ENCODE measurements at regions not wholly inside any gene's neighbourhood (a gene's known extent, or its start where the extent isn't known, plus 50 kb on each side); places are given as distances from the start of the nearest gene placed in this dataset.

DNA sequence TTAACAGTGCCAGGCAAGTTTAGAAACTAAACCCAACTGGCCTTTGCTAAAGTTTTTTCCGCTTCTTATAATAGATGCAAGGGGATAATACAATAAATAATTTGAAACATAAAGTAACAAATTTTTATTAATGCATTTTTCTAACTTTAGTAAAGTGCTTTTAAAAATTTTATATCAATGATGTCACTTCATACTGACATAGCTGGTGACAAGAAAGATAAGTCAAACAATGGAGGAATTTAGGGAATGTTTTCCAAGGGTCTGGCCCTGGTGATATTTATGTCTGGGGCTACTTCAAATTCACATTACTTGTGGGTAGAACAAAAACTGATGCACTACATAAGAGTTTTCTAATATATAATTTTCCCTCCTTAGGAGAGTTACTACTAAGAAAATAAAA lies 61.2 kb upstream of the CBLN2 start:
- POLR2A ChIA-PET, result no interaction called here
- peaks cover 5% of the 10 kb centered on the region for H3K9me3 Mint-ChIP-seq
- Histone ChIP-seq H3K27ac (ENCODE audit: low read depth in 1 of 2, low read length in 2 of 2) (no peak overlapping the region), H3K36me3 (ENCODE audit: insufficient read depth, low read length) (no peaks in the 10 kb centered on the region), H3K4me1 (ENCODE audit: insufficient read depth, low read length) (no peaks in the 10 kb centered on the region), H3K9me3 (ENCODE audit: control insufficient read depth in 1 of 2, insufficient read depth in 1 of 2, low read length in 2 of 2) (peaks cover 0 to 10% of the 10 kb centered on the region in 2 experiments), H3K4me3 (ENCODE audit: low read length) (no peak overlapping the region), H3K27me3 (ENCODE audit: control insufficient read depth in 1 of 2, insufficient read depth in 2 of 2, low read length in 2 of 2) (no peaks in the 10 kb centered on the region)
- no peak overlapping the region for H3K27ac Mint-ChIP-seq
- H3K4me3 Mint-ChIP-seq, result no peak overlapping the region
- TF ChIP-seq CTCF (IDR thresholded peaks at IDR 0.05), result no peak
- intact Hi-C loops (cut with DNase I, micrococcal nuclease), result no loop called here
- H3K27me3 Mint-ChIP-seq, result no peaks in the 10 kb centered on the region
- H3K36me3 Mint-ChIP-seq (ENCODE audit: low read depth), result no peaks in the 10 kb centered on the region
- H3K4me1 Mint-ChIP-seq (ENCODE audit: low read depth), result no peaks in the 10 kb centered on the region
- DNase-seq (no peak), ATAC-seq (ENCODE audit: poor library complexity) (no peak)
- CTCF ChIA-PET, result no interaction called here

DNA sequence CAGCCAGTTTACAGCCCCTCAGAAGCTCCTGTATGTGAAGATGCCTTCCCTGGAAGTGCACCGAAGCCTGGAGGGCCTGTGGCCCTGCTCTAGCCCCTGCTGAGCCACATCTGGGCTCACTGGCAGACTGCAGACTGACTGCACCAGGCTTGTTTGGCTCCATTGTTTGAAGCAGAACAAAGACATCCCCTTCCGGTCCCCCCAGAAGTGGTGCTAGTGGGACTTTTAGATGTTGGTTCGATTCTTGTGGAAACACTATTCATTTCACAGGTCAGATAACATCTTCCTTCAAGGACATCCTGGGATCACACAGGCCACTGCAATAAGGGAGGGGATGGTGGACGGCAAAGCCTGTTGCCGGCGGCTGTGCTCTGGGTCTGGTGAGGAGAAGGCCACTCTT lies 57.8 kb upstream of the CBLN2 start:
- H3K4me1 Mint-ChIP-seq (ENCODE audit: low read depth), result no peaks in the 10 kb centered on the region
- H3K27ac Mint-ChIP-seq, result no peak overlapping the region
- H3K9me3 Mint-ChIP-seq, result peaks cover 8% of the 10 kb centered on the region
- no peak for TF ChIP-seq CTCF (IDR thresholded peaks at IDR 0.05)
- H3K4me3 ChIP-seq (ENCODE audit: low read length), result no peak overlapping the region
- no peaks in the 10 kb centered on the region for H3K36me3 ChIP-seq (ENCODE audit: insufficient read depth, low read length)
- no peak for DNase-seq
- no peaks in the 10 kb centered on the region for H3K27me3 ChIP-seq (ENCODE audit: control insufficient read depth in 1 of 2, insufficient read depth in 2 of 2, low read length in 2 of 2)
- no peaks in the 10 kb centered on the region for H3K27me3 Mint-ChIP-seq
- ATAC-seq (ENCODE audit: poor library complexity), result no peak
- H3K9me3 ChIP-seq (ENCODE audit: control insufficient read depth in 1 of 2, insufficient read depth in 1 of 2, low read length in 2 of 2), result peaks cover 0 to 14% of the 10 kb centered on the region in 2 experiments
- intact Hi-C loops (cut with DNase I, micrococcal nuclease), result no loop called here
- no peak overlapping the region for H3K27ac ChIP-seq (ENCODE audit: low read depth in 1 of 2, low read length in 2 of 2)
- no peaks in the 10 kb centered on the region for H3K4me1 ChIP-seq (ENCODE audit: insufficient read depth, low read length)
- no peak overlapping the region for H3K4me3 Mint-ChIP-seq
- CTCF ChIA-PET, result no interaction called here
- POLR2A ChIA-PET, result no interaction called here
- H3K36me3 Mint-ChIP-seq (ENCODE audit: low read depth), result no peaks in the 10 kb centered on the region

GRCh38 chr18:72601481-72601880 lies 57.3 kb upstream of the CBLN2 start:
- Mint-ChIP-seq H3K4me3 (no peak overlapping the region), H3K9me3 (peaks cover 8% of the 10 kb centered on the region), H3K27ac (no peak overlapping the region), H3K4me1 (ENCODE audit: low read depth) (no peaks in the 10 kb centered on the region), H3K36me3 (ENCODE audit: low read depth) (no peaks in the 10 kb centered on the region), H3K27me3 (no peaks in the 10 kb centered on the region)
- DNase-seq (no peak), ATAC-seq (ENCODE audit: poor library complexity) (no peak)
- intact Hi-C loops (cut with DNase I, micrococcal nuclease), result no loop called here
- Histone ChIP-seq H3K27ac (ENCODE audit: low read depth in 1 of 2, low read length in 2 of 2) (no peak overlapping the region), H3K9me3 (ENCODE audit: control insufficient read depth in 1 of 2, insufficient read depth in 1 of 2, low read length in 2 of 2) (peaks cover 0 to 14% of the 10 kb centered on the region in 2 experiments), H3K27me3 (ENCODE audit: control insufficient read depth in 1 of 2, insufficient read depth in 2 of 2, low read length in 2 of 2) (no peaks in the 10 kb centered on the region), H3K4me3 (ENCODE audit: low read length) (no peak overlapping the region), H3K36me3 (ENCODE audit: insufficient read depth, low read length) (no peaks in the 10 kb centered on the region), H3K4me1 (ENCODE audit: insufficient read depth, low read length) (no peaks in the 10 kb centered on the region)
- POLR2A ChIA-PET, result no interaction called here
- TF ChIP-seq CTCF (IDR thresholded peaks at IDR 0.05), result no peak
- CTCF ChIA-PET, result no interaction called here
